Osteocyte (in vitro differentiated cells): ENCODE measurements at regions not wholly inside any gene's neighbourhood (a gene's known extent, or its start where the extent isn't known, plus 50 kb on each side); places are given as distances from the start of the nearest gene placed in this dataset.
A peak's percentile ranks its signal among the peaks of the same experiment; 100 is the strongest.

ENCODE experiments used
- DNase-seq: peaks from one replicate; pipeline ENCODE4 v3.0.0; 2021; ENCODE audit warnings: mixed read lengths; ENCODE audit not compliant: unreplicated experiment; ENCODE audit errors: extremely low spot score
- H3K27ac Mint-ChIP-seq: one replicate; pipeline ENCODE4 v1.8.0; 2021; ENCODE audit warnings: mild to moderate bottlenecking, mixed read lengths; ENCODE audit not compliant: unreplicated experiment
- H3K27me3 Mint-ChIP-seq: one replicate; pipeline ENCODE4 v1.8.0; 2021; ENCODE audit warnings: mixed read lengths; ENCODE audit not compliant: unreplicated experiment
- H3K36me3 Mint-ChIP-seq: one replicate; pipeline ENCODE4 v1.8.0; 2021; ENCODE audit warnings: mixed read lengths; ENCODE audit not compliant: unreplicated experiment
- H3K4me1 Mint-ChIP-seq: one replicate; pipeline ENCODE4 v1.8.0; 2021; ENCODE audit warnings: mixed read lengths; ENCODE audit not compliant: unreplicated experiment
- H3K4me3 Mint-ChIP-seq: one replicate; pipeline ENCODE4 v1.8.0; 2021; ENCODE audit warnings: mild to moderate bottlenecking, moderate library complexity, mixed read lengths; ENCODE audit not compliant: unreplicated experiment
- H3K9me3 Mint-ChIP-seq: one replicate; pipeline ENCODE4 v1.8.0; 2021; ENCODE audit warnings: mixed read lengths; ENCODE audit not compliant: unreplicated experiment
- TF ChIP-seq, protein P1 (sequence below): fragments of 200-600 bp; sonication (generic); IDR thresholded peaks from 2 replicates; pipeline ENCODE4 v1.5.0; 2021; ENCODE audit warnings: antibody characterized with exemption, mild to moderate bottlenecking, moderate library complexity

GRCh38 chr2:43058726-43059110 is 167.7 kb downstream of the ZFP36L2 start:
- H3K4me3 Mint-ChIP-seq = no peak overlapping the region
- peaks cover 37% of the 10 kb centered on the region for H3K4me1 Mint-ChIP-seq
- H3K27ac Mint-ChIP-seq = peak overlapping the region; percentile 79
- peaks cover 3% of the 10 kb centered on the region for H3K9me3 Mint-ChIP-seq
- H3K36me3 Mint-ChIP-seq = peaks cover 3% of the 10 kb centered on the region
- no peak for DNase-seq
- no peaks in the 10 kb centered on the region for H3K27me3 Mint-ChIP-seq
- TF ChIP-seq, protein P1, sequence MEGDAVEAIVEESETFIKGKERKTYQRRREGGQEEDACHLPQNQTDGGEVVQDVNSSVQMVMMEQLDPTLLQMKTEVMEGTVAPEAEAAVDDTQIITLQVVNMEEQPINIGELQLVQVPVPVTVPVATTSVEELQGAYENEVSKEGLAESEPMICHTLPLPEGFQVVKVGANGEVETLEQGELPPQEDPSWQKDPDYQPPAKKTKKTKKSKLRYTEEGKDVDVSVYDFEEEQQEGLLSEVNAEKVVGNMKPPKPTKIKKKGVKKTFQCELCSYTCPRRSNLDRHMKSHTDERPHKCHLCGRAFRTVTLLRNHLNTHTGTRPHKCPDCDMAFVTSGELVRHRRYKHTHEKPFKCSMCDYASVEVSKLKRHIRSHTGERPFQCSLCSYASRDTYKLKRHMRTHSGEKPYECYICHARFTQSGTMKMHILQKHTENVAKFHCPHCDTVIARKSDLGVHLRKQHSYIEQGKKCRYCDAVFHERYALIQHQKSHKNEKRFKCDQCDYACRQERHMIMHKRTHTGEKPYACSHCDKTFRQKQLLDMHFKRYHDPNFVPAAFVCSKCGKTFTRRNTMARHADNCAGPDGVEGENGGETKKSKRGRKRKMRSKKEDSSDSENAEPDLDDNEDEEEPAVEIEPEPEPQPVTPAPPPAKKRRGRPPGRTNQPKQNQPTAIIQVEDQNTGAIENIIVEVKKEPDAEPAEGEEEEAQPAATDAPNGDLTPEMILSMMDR = no peak

DNA sequence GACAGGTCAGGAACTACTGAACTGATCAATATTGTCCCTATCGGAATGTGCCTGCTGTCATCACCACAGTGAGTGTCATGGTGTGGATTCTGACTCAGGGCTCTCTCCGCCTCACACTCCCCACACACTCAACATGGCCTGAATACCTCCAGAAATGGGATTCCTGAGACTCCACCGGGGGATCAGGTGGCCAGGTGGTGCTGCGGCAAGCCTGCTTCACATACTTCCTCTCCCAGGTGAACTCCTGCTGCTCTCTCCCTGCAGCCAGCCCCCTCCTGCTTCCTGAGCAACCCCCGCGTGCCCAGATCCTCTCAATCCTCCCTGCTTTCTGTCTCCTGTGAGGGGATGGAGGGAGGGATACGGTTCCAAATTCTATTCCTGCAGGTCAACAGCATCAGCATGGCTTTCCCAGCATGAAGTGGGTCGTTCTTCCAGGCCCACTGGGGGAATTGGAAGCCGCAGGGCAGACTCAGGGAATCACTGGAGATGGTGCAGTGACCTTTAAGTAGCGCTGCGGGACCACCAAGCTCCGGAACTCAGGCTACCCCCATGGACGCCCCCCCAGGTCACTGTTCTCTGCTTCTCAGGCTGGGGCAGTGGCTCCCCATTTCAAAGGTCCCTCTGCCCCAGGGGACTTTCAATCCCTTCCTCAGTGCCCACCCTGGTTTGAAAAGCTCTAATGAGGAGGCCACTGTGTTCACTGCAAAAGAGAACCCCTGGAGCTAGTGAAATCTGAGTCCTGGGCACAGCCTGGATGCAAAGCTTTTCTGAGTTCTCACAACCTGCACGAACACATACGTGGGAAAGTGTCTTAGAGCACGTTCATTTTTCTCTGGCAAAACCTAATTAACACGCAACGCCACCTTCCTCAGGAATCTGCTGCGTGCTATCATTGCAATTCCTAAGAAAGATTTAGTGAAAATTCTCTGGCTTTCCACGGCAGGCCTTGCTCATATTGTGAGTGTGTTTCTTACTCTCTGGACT is 168.4 kb downstream of the ZFP36L2 start:
- Mint-ChIP-seq H3K27me3 (no peaks in the 10 kb centered on the region), H3K27ac (peak overlapping the region; percentile 79), H3K36me3 (peaks cover 3% of the 10 kb centered on the region), H3K4me3 (no peak overlapping the region), H3K9me3 (peaks cover 3% of the 10 kb centered on the region), H3K4me1 (peaks cover 37% of the 10 kb centered on the region)
- DNase-seq = no peak
- TF ChIP-seq, protein P1 = no peak

DNA sequence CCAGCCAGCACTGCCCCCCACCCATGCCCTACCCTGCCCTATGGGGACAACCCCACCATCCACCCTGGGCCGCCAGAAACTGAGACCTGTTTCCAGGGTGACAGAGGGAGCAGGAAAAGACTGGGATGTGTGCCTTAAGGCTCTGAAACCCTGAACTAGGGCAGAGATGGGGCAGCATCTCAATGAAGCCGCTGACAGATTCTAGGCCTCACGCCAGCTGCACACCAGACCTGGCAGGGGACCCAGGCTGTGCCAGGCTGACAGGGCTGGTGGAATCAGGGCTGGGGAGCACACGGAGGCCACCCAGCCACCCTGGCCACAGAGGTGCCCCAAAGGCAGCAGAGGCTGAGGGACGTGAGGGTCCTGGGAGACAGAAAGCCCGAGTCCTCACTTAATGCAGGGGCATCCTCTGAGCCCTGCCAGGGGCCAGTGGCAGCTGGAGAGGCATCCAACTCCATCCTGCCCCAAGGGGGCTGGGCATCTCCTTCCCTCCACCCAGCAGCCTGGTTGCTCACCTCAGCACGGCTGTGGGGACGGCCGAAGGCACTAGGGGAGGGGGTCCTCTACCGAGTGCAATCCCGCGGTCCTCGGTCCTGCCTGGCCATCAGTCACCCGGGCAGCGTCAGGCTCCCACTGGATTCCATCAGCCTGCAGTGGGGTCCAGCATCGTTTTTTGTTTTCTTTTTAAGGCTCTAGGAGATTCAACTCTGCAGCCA is 169.2 kb downstream of the ZFP36L2 start:
- Mint-ChIP-seq H3K27me3 (no peaks in the 10 kb centered on the region), H3K27ac (no peak overlapping the region), H3K9me3 (peaks cover 3% of the 10 kb centered on the region), H3K36me3 (peaks cover 3% of the 10 kb centered on the region), H3K4me1 (peaks cover 41% of the 10 kb centered on the region), H3K4me3 (no peak overlapping the region)
- no peak for DNase-seq
- TF ChIP-seq, protein P1 = no peak

DNA sequence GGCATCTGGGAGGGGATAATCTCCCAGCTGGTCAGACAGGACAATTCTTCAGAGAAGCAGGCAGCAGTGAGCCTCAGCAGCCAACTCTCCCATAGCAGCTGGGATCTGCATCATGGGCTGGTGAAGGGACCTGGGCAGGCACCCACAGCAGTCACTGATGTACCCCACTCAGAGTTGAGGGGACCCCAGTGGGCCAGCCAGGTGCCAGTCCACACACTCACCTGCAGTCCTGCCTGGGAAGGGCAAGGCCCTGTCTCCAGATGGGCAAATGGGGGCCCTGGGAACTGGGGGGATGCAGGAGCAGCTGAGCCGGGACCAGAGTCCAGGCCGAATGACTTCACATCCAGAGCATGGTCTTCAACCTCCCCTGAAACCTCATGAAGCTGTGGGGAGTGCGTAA is 170.4 kb downstream of the ZFP36L2 start:
- no peak for DNase-seq
- no peak overlapping the region for H3K27ac Mint-ChIP-seq

More for the DNA sequence above, 170.4 kb downstream of the ZFP36L2 start:
- H3K4me3 Mint-ChIP-seq = no peak overlapping the region
- H3K36me3 Mint-ChIP-seq = no peaks in the 10 kb centered on the region
- TF ChIP-seq, protein P1 = no peak
- no peaks in the 10 kb centered on the region for H3K27me3 Mint-ChIP-seq
- H3K9me3 Mint-ChIP-seq = no peaks in the 10 kb centered on the region
- peaks cover 51% of the 10 kb centered on the region for H3K4me1 Mint-ChIP-seq
